ENCODE measurements at regions not wholly inside any gene's neighbourhood (a gene's known extent, or its start where the extent isn't known, plus 50 kb on each side); places are given as distances from the start of the nearest gene placed in this dataset.

DNA sequence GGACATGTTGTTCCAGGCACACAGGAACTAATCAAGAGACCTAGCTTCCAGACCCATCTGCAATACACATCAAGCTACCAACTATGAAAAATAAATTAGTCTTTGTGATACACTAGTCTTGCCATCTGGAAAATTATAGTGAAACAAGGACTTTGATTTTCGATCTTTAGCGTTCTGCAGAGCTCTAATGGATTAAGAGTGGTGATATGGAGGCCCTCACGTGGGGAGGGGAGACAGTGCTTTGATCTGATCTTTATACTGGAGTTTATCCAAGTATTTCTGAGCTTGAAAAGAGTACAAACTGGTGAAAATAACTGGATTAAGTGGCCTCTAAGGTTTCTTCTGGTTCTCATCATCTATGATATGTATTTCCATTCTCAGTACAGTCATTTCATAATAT, 273.4 kb upstream of the CDH7 start:
- intact Hi-C loops (cut with micrococcal nuclease), result no loop called here
- Histone ChIP-seq H4K20me1 (ENCODE audit: low read length) (no peaks in the 10 kb centered on the region), H3F3A (ENCODE audit: low read length, unreplicated experiment) (no peaks in the 10 kb centered on the region), H3K27ac (ENCODE audit: low read length) (no peak overlapping the region), H3K9me3 (ENCODE audit: low read length) (no peaks in the 10 kb centered on the region), H3K79me2 (ENCODE audit: low read length) (no peaks in the 10 kb centered on the region), H3K4me1 (ENCODE audit: insufficient read depth, low read length) (no peaks in the 10 kb centered on the region), H3K9ac (ENCODE audit: low read length) (no peak overlapping the region), H3K36me3 (ENCODE audit: low read depth, low read length) (no peaks in the 10 kb centered on the region), H3K4me3 (ENCODE audit: low read length) (no peak overlapping the region), H2AFZ (ENCODE audit: low read length) (no peak overlapping the region), H3K9me2 (replicated peaks; ENCODE audit: low read length) (no peaks in the 10 kb centered on the region), H3K27me3 (ENCODE audit: low read length) (no peaks in the 10 kb centered on the region), H3K4me2 (ENCODE audit: low read length) (no peak overlapping the region)
- TF ChIP-seq EZH2 (IDR thresholded peaks at IDR 0.05; ENCODE audit: low read length, unreplicated experiment) (no peak), EZH2phosphoT487 (IDR thresholded peaks at IDR 0.05; ENCODE audit: borderline replicate concordance, low read length) (no peak)
- TF ChIP-seq, protein P1, sequence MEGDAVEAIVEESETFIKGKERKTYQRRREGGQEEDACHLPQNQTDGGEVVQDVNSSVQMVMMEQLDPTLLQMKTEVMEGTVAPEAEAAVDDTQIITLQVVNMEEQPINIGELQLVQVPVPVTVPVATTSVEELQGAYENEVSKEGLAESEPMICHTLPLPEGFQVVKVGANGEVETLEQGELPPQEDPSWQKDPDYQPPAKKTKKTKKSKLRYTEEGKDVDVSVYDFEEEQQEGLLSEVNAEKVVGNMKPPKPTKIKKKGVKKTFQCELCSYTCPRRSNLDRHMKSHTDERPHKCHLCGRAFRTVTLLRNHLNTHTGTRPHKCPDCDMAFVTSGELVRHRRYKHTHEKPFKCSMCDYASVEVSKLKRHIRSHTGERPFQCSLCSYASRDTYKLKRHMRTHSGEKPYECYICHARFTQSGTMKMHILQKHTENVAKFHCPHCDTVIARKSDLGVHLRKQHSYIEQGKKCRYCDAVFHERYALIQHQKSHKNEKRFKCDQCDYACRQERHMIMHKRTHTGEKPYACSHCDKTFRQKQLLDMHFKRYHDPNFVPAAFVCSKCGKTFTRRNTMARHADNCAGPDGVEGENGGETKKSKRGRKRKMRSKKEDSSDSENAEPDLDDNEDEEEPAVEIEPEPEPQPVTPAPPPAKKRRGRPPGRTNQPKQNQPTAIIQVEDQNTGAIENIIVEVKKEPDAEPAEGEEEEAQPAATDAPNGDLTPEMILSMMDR (conservative IDR thresholded peaks at IDR 0.05; ENCODE audit: low read depth, low read length), result no peak
- no peak for DNase-seq
- POLR2A ChIA-PET (ENCODE audit: unreplicated experiment), result no interaction called here
- ATAC-seq, result no peak
- BruUV-seq (replicated peaks), result no TSS peak
- CTCF ChIA-PET, result no interaction called here

DNA sequence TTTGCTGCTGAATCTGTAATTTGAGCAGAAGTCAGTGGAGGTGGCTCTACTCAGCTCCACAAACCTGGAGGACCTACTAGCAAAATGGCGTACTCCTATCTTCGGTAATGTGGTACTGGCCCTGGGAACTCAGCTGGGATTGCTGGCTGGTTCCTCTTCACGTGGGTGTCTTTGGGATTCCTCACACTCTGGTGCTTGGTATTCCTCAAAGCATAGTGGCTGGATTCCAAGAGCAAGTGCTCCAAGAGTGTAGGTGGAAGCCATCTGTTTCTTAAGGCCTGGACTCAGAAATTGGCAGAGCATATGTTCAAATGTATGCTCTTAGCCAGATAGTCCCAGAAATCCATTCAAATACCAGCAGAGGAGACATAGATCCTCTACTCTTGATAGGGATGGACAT, 281.9 kb upstream of the CDH7 start:
- no peaks in the 10 kb centered on the region for H3K27me3 ChIP-seq (ENCODE audit: low read length)
- H3K27ac ChIP-seq (ENCODE audit: low read length), result no peak overlapping the region
- H3K4me2 ChIP-seq (ENCODE audit: low read length), result no peak overlapping the region
- no peaks in the 10 kb centered on the region for H3K9me2 ChIP-seq (replicated peaks; ENCODE audit: low read length)
- CTCF ChIA-PET, result no interaction called here
- no peaks in the 10 kb centered on the region for H3K4me1 ChIP-seq (ENCODE audit: insufficient read depth, low read length)
- DNase-seq, result no peak
- H3K4me3 ChIP-seq (ENCODE audit: low read length), result no peak overlapping the region
- no peaks in the 10 kb centered on the region for H4K20me1 ChIP-seq (ENCODE audit: low read length)
- TF ChIP-seq, protein P1 (conservative IDR thresholded peaks at IDR 0.05; ENCODE audit: low read depth, low read length), result no peak
- TF ChIP-seq EZH2 (IDR thresholded peaks at IDR 0.05; ENCODE audit: low read length, unreplicated experiment), result no peak
- TF ChIP-seq EZH2phosphoT487 (IDR thresholded peaks at IDR 0.05; ENCODE audit: borderline replicate concordance, low read length), result no peak
- ATAC-seq, result no peak
- H3K36me3 ChIP-seq (ENCODE audit: low read depth, low read length), result no peaks in the 10 kb centered on the region
- no peak overlapping the region for H2AFZ ChIP-seq (ENCODE audit: low read length)
- POLR2A ChIA-PET (ENCODE audit: unreplicated experiment), result no interaction called here
- no peaks in the 10 kb centered on the region for H3F3A ChIP-seq (ENCODE audit: low read length, unreplicated experiment)
- no peaks in the 10 kb centered on the region for H3K9me3 ChIP-seq (ENCODE audit: low read length)
- no peak overlapping the region for H3K9ac ChIP-seq (ENCODE audit: low read length)
- no peaks in the 10 kb centered on the region for H3K79me2 ChIP-seq (ENCODE audit: low read length)
- BruUV-seq (replicated peaks), result no TSS peak
- intact Hi-C loops (cut with micrococcal nuclease), result no loop called here

DNA sequence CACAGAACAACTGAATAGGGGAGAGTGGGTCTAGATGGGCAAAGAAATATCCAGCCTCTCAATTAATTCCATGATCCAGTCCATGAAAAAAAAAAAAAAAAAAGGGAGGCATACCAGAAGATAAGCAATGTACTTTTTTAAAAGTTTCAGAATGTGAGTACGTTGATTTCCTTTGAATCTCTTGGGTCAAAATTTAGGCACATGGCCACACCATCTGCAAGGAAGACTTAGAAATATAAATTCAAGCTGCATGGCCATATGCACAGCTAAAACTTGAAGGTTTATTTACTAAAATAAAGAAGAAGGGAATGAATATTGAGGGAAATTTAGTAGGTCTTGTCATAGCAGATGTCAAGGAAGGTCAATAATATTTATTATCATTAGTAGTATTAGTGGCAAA, 286.5 kb upstream of the CDH7 start:
- BruUV-seq (replicated peaks), result no TSS peak
- TF ChIP-seq EZH2phosphoT487 (IDR thresholded peaks at IDR 0.05; ENCODE audit: borderline replicate concordance, low read length) (no peak), EZH2 (IDR thresholded peaks at IDR 0.05; ENCODE audit: low read length, unreplicated experiment) (no peak)
- TF ChIP-seq, protein P1 (conservative IDR thresholded peaks at IDR 0.05; ENCODE audit: low read depth, low read length), result no peak

More for the DNA sequence above, 286.5 kb upstream of the CDH7 start:
- Histone ChIP-seq H3F3A (ENCODE audit: low read length, unreplicated experiment) (no peaks in the 10 kb centered on the region), H3K27ac (ENCODE audit: low read length) (no peak overlapping the region), H3K4me1 (ENCODE audit: insufficient read depth, low read length) (no peaks in the 10 kb centered on the region), H3K79me2 (ENCODE audit: low read length) (no peaks in the 10 kb centered on the region), H3K36me3 (ENCODE audit: low read depth, low read length) (no peaks in the 10 kb centered on the region), H3K9ac (ENCODE audit: low read length) (no peak overlapping the region), H2AFZ (ENCODE audit: low read length) (no peak overlapping the region), H4K20me1 (ENCODE audit: low read length) (no peaks in the 10 kb centered on the region), H3K27me3 (ENCODE audit: low read length) (no peaks in the 10 kb centered on the region), H3K4me3 (ENCODE audit: low read length) (no peak overlapping the region), H3K9me3 (ENCODE audit: low read length) (no peaks in the 10 kb centered on the region), H3K4me2 (ENCODE audit: low read length) (no peak overlapping the region), H3K9me2 (replicated peaks; ENCODE audit: low read length) (no peaks in the 10 kb centered on the region)
- CTCF ChIA-PET, result no interaction called here
- POLR2A ChIA-PET (ENCODE audit: unreplicated experiment), result no interaction called here
- intact Hi-C loops (cut with micrococcal nuclease), result no loop called here
- no peak for DNase-seq
- ATAC-seq, result no peak

All from PC-3 (cell line).